ENCODE measurements at regions not wholly inside any gene's neighbourhood (a gene's known extent, or its start where the extent isn't known, plus 50 kb on each side); places are given as distances from the start of the nearest gene placed in this dataset.

- H3K9me1 ChIP-seq (ENCODE audit: control insufficient read depth, insufficient read depth, low read length), result no peaks in the 10 kb centered on the region
- BruUV-seq (replicated peaks), result no TSS peak
- H3K27me3 ChIP-seq (ENCODE audit: control insufficient read depth in 2 of 2, insufficient read depth in 2 of 2, low read length in 2 of 2), result no peaks in the 10 kb centered on the region
- H3K9ac ChIP-seq (ENCODE audit: insufficient read depth in 1 of 2, low read depth in 2 of 2, low read length in 2 of 2), result no peak overlapping the region
- H3K36me3 ChIP-seq (ENCODE audit: control insufficient read depth, insufficient read depth, low read length), result no peaks in the 10 kb centered on the region
- ChIA-PET CTCF (ENCODE audit: low intra/inter-chr PET ratio) (no interaction called here), POLR2A (no interaction called here)
- FAIRE-seq (no peak), ATAC-seq (no peak), DNase-seq (ENCODE audit: extremely low read depth in 1 of 4, low spot score in 3 of 4) (no peak)
- H3K4me1 ChIP-seq (replicated peaks in 1 of 2; ENCODE audit: control insufficient read depth in 2 of 2, insufficient read depth in 2 of 2, low read length in 2 of 2), result no peaks in the 10 kb centered on the region
- no peak overlapping the region for H2AFZ ChIP-seq (ENCODE audit: low read depth, low read length)
- no peak overlapping the region for H3K27ac ChIP-seq (ENCODE audit: extremely low read depth, low read depth, low read length)
- H3K79me2 ChIP-seq (ENCODE audit: control insufficient read depth, insufficient read depth, low read length), result no peaks in the 10 kb centered on the region
- H3K9me3 ChIP-seq (replicated peaks; ENCODE audit: control insufficient read depth, insufficient read depth, low read depth, low read length), result no peaks in the 10 kb centered on the region; the same call in 1 of the 2 replicates
- no peak overlapping the region for H3K4me3 ChIP-seq
- no peak overlapping the region for H3K4me2 ChIP-seq (ENCODE audit: insufficient read depth, low read length)
- intact Hi-C loops (cut with micrococcal nuclease), result no loop called here
- H4K20me1 ChIP-seq (replicated peaks; ENCODE audit: control insufficient read depth, insufficient read depth, low read length), result no peaks in the 10 kb centered on the region
- TF ChIP-seq SIN3A (IDR thresholded peaks at IDR 0.05; ENCODE audit: borderline replicate concordance in 2 of 2, control insufficient read depth in 1 of 2, low read depth in 2 of 2, low read length in 2 of 2), result no peak
- no peak for TF ChIP-seq SMARCE1 (IDR thresholded peaks at IDR 0.05)
- TF ChIP-seq ZKSCAN1 (IDR thresholded peaks at IDR 0.05; ENCODE audit: low read depth, low read length), result no peak
- TF ChIP-seq ZFP91 (CRISPR knock-in tag; IDR thresholded peaks at IDR 0.05), result no peak
- TF ChIP-seq WHSC1 (IDR thresholded peaks at IDR 0.05; ENCODE audit: low read length), result no peak
- no peak for TF ChIP-seq FOXA3 (CRISPR knock-in tag; conservative IDR thresholded peaks at IDR 0.05 in 1 of 2, IDR thresholded peaks at IDR 0.05 in 1 of 2)
- no peak for TF ChIP-seq TCF3 (CRISPR knock-in tag; IDR thresholded peaks at IDR 0.05)
- no peak for TF ChIP-seq GABPB2 (CRISPR knock-in tag; conservative IDR thresholded peaks at IDR 0.05)
- TF ChIP-seq RBM17 (IDR thresholded peaks at IDR 0.05; ENCODE audit: borderline replicate concordance, low read depth, low read length), result no peak
- TF ChIP-seq PREB (CRISPR knock-in tag; IDR thresholded peaks at IDR 0.05), result no peak
- in situ Hi-C loops (cut with MboI), result no loop called here
These were observed 436.5 kb downstream of the SIPA1L2 start for GRCh38 chr1:232193451-232193783.

All from K562 (cell line).